Body of pancreas (tissue), 4 donors: ENCODE measurements at regions not wholly inside any gene's neighbourhood (a gene's known extent, or its start where the extent isn't known, plus 50 kb on each side); places are given as distances from the start of the nearest gene placed in this dataset.

Experiments
- CTCF ChIP-seq, 7 experiments: fragments of 450-650 bp in 4 of 7; fragments of 200-600 bp in 3 of 7; sonication (generic) in 3 of 7; IDR thresholded peaks; one replicate each; pipeline ENCODE4 v1.5.1; 2016 to 2019; ENCODE audit warnings: antibody characterized with exemption in 7 of 7
- POLR2A ChIP-seq, 3 donors: fragments of 450-650 bp; IDR thresholded peaks; one replicate each; pipeline ENCODE4 v1.6.1; 2016; ENCODE audit warnings: antibody characterized with exemption in 3 of 3, mild to moderate bottlenecking in 2 of 3

GRCh38 chr21:17900281-17900989, 81.3 kb upstream of the C21orf91 start:
- TF ChIP-seq CTCF (IDR thresholded peaks at IDR 0.05), result no peak
- no peak for TF ChIP-seq POLR2A (IDR thresholded peaks at IDR 0.05)
